ENCODE measurements at regions not wholly inside any gene's neighbourhood (a gene's known extent, or its start where the extent isn't known, plus 50 kb on each side); places are given as distances from the start of the nearest gene placed in this dataset.
"Not testable (repeated sequence)": the region's sequence is repeated elsewhere in the genome, so short reads cannot be mapped to it uniquely, and the experiment has no call there.

GRCh38 chr17:70320673-70321345 lies 151.5 kb downstream of the KCNJ2 start:
- DNase-seq (ENCODE audit: low spot score), result no peak

GRCh38 chr17:70321352-70321751 lies 152.0 kb downstream of the KCNJ2 start:
- no peak for DNase-seq (ENCODE audit: low spot score)

GRCh38 chr17:70323269-70323668 lies 153.9 kb downstream of the KCNJ2 start:
- no peak for DNase-seq (ENCODE audit: low spot score)

DNA sequence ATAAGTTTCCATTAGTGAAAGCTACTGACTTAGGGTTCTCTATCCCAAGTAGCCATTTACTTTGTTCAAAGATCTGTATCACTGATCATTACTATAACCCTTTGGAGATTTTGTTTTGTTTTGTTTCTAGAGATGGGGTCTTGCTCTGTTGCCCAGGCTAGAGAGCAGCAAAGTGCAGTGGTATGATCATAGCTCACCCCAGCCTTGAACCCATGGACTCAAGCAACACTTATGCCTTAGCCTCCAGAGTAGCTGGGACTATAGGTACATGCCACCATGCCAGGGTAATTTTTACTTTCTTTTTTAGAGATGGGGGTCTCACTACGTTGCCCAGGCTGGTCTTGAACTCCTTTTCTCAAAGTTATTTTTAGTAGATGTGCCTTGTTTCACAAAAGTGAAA lies 154.7 kb downstream of the KCNJ2 start:
- DNase-seq (ENCODE audit: low spot score), result no peak

- DNase-seq (ENCODE audit: low spot score), result no peak
These were observed 157.9 kb downstream of the KCNJ2 start for GRCh38 chr17:70327279-70327678.

DNA sequence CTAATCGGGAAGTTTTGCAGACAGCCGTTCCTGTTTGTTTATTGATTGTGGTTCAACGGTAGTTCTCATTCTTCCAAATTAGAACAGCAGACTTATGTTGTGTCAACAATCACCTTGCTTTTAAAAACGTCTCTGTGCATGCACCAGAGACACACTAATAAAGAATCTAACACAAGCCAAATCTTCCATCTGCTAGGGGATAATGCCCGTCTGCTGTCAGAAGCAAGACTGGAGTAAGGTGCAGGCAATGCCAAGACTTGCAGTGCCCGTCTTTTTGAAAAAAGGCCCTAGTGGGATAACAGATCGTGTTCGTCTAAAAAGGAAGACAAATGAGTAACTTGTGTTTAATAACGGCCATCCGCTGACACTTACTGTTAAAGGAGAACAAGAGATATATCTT lies 158.4 kb downstream of the KCNJ2 start:
- DNase-seq (ENCODE audit: low spot score), result no peak

GRCh38 chr17:70329721-70330120 lies 160.4 kb downstream of the KCNJ2 start:
- no peak for DNase-seq (ENCODE audit: low spot score)

DNA sequence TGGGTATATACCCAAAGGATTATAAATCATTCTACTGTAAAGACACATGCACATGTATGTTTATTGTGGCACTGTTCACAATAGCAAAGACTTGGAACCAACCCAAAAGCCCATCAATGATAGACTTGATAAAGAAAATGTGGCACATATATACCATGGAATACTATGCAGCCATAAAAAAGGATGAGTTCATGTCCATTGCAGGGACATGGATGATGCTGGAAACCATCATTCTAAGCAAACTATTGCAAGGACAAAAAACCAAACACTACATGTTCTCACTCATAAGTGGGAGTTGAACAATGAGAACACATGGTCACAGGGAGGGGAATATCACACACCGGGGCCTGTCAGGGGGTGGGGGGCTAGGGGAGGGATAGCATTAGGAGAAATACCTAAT lies 161.7 kb downstream of the KCNJ2 start:
- not testable (repeated sequence) for DNase-seq (ENCODE audit: low spot score)

DNA sequence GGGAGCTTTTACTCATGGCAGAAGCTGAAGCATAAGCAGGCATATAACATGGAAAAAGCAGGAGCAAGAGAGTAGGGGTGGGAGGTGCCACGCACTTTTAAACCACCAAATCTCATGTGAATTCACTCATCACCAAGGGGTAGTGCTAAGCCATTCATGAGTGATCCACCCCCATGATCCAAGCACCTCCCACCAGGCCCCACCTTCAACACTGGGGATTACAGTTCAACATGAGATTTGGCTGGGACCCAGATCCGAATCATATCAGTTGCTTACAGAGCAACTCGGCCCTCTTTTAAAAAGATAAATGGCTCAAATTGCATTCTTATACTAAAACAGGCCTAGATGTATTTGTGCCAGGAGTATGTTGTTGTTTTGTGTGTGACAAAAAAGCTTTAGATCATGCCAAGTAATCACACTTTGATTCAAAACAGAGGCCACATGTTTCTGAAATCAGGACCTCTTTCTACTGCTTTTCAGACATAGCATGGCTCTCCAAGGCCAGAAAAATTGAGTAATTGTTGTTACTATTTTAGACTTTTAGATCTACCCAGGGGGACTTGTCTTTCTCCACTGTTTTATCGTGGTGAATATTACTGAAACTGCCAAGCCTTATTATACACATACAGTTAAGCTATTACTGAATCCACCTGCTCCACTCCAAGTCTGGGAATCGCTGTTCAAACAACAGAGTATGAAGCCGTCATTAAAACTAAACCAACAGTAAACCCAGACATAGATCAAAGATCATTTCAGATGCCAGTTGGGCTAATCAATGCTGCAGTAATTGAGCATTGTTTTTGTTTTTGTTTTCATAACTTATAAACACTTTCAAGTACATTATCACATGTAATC lies 163.3 kb downstream of the KCNJ2 start:
- DNase-seq (ENCODE audit: low spot score), result no peak

DNA sequence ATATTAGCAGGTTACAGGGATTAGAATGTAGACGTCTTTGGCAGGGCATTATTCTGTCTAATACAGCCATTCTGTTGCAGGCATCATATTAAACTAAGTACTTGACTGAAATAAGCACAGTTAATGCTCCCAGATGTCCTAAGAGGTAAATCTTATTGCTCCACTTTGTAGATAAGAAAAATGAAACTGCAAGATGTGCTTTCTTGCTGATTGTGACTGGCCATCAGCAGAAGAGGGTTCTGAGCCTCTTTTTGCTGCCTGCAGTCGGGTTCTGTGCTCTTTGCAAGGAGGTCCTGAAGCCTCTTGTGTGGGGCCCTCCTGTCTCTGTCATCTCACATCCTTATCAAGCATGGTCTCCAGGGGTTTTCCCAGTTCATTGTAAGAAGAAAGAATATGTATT lies 167.1 kb downstream of the KCNJ2 start:
- DNase-seq (ENCODE audit: low spot score), result no peak

DNA sequence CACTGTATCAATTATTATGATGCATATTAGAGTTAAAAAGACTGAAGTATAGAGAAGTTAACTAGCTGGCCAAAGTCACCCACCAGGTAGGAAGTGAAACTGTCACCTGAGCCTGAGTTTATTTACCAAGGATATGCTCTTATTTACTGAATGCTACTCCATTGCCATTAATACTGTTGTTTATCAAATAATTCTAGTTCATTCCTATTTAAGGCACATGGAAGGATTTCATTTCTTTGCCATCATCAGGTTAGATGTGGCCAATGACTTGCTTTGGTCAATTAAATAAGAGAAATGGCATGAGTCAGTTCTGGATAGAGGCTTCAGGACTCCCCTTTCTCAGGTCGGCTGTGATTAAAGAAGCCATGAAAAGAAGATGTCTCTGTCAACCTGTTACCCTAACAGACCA lies 169.6 kb downstream of the KCNJ2 start:
- DNase-seq (ENCODE audit: low spot score), result no peak

GRCh38 chr17:70343114-70343513 lies 173.8 kb downstream of the KCNJ2 start:
- no peak for DNase-seq (ENCODE audit: low spot score)

- DNase-seq (ENCODE audit: low spot score), result no peak
These were observed 175.2 kb downstream of the KCNJ2 start for GRCh38 chr17:70344386-70345060.

GRCh38 chr17:70345061-70345460 lies 175.7 kb downstream of the KCNJ2 start:
- DNase-seq (ENCODE audit: low spot score), result no peak

- DNase-seq (ENCODE audit: low spot score), result no peak
These were observed 183.5 kb downstream of the KCNJ2 start for GRCh38 chr17:70352834-70353233.

GRCh38 chr17:70353408-70354092 lies 184.2 kb downstream of the KCNJ2 start:
- no peak for DNase-seq (ENCODE audit: low spot score)

- DNase-seq (ENCODE audit: low spot score), result no peak
These were observed 185.9 kb downstream of the KCNJ2 start for GRCh38 chr17:70355185-70355584.

DNA sequence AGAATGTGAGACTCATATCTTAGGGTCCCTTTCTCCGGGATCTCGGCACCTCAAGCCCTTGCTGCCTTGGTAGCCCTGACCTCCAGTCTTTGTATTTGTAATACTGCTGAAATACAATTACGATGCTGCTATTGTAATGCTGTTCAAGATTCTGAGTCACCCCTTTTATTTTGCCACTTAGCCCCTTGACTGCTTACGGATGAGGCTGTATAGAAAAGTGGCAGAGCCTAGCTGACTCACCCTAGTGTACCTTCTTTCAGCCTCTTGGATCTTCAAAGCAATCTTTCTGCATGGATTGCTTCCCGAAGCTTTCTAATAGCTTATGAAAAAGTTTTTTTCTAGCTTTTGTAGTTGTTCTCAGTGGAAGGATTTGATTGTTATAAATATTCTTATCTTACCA lies 187.9 kb downstream of the KCNJ2 start:
- no peak for DNase-seq (ENCODE audit: low spot score)

- no peak for DNase-seq (ENCODE audit: low spot score)
These were observed 195.8 kb downstream of the KCNJ2 start for GRCh38 chr17:70365091-70365583.

DNA sequence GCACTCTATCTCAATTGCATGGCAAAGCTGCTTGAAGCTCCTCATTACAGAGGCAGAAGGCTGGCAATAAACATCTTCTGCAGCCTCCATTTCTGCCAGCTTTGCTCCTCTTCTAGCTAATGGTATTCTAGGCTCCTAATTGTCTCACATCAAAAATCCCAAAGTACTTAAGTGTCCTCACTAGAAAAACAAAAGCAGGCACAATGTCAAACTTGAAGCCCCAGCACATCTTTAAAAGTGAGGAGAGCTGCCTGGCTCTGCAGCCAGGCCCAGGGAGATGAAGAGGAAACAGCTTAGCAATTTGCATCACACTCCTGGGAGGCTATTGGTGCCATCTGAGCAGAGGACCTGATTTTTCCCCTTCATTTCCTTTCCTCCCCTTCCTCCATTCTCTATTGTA lies 197.1 kb downstream of the KCNJ2 start:
- no peak for DNase-seq (ENCODE audit: low spot score)

DNA sequence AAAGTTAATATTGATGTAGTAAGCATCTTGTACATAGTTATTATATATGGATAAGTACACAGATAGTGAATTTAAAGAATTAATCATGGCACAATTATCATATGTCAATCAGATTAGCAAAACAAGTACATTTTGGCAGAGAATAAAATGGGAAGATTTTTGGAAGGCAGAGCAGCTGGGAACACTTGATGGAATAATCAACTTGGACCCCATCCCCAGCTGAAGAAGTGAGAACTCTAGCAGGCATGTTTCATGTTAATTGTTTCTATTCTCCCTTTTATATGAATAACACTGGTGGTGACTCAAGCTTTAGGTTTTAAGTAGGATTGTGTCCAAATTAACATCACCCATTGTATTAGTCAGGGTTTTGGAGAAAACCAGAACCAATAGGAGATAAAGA lies 198.7 kb downstream of the KCNJ2 start:
- no peak for DNase-seq (ENCODE audit: low spot score)

DNA sequence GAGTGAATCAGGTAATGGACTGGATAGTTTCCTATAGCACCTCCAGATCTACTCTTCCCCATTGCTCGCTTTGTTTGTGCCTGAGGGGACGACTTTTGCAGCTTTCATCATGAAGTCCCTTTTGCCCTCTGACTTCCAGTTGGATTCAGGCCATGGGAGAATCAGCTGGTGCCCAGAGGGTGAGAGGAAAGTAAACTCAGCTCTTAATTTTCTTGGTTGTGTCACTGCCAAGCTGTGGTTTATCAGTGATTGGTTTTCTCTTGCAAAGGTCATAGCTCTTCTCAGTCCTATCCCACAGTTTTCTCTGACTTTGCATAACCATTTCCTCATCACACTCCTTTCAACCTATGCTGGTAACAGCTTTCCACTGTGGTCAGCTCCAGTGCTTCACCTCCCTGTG lies 200.1 kb downstream of the KCNJ2 start:
- DNase-seq (ENCODE audit: low spot score), result no peak

Measured in HuH-7.5 (cell line).